Activated CD4-positive, alpha-beta T cell treated with anti-CD3 and anti-CD28 coated beads, Interleukin-2, amount 10 ng/mL, durations not matched to agents 7 days and 5 days (primary cell): ENCODE measurements at regions not wholly inside any gene's neighbourhood (a gene's known extent, or its start where the extent isn't known, plus 50 kb on each side); places are given as distances from the start of the nearest gene placed in this dataset.

Source experiments
- CTCF ChIA-PET: fragments of 350-600 bp; sonication (Branson Sonifier 250); formaldehyde crosslinking; loops from one replicate; lab custom pipeline; 2021; ENCODE audit warnings: antibody characterized with exemption; lab: Charles Lee
- POLR2A ChIA-PET: fragments of 350-600 bp; sonication (Branson Sonifier 250); formaldehyde crosslinking; loops from one replicate; lab custom pipeline; 2021; ENCODE audit warnings: antibody characterized with exemption; lab: Charles Lee
- DNase-seq: peaks from one replicate; pipeline ENCODE4 v3.0.0-alpha.2; 2020
- H3K27ac Mint-ChIP-seq: one replicate; pipeline ENCODE4 v1.8.0; 2021; ENCODE audit warnings: mild to moderate bottlenecking, moderate library complexity, mixed read lengths
- H3K27me3 Mint-ChIP-seq: one replicate; pipeline ENCODE4 v1.8.0; 2021; ENCODE audit warnings: mixed read lengths
- H3K36me3 Mint-ChIP-seq: one replicate; pipeline ENCODE4 v1.8.0; 2021; ENCODE audit warnings: low read depth, mixed read lengths
- H3K4me1 Mint-ChIP-seq: one replicate; pipeline ENCODE4 v1.8.0; 2021; ENCODE audit warnings: mixed read lengths
- H3K4me3 Mint-ChIP-seq: one replicate; pipeline ENCODE4 v1.8.0; 2021; ENCODE audit warnings: mild to moderate bottlenecking, moderate library complexity, mixed read lengths
- H3K9me3 Mint-ChIP-seq: one replicate; pipeline ENCODE4 v1.8.0; 2021; ENCODE audit warnings: mixed read lengths

DNA sequence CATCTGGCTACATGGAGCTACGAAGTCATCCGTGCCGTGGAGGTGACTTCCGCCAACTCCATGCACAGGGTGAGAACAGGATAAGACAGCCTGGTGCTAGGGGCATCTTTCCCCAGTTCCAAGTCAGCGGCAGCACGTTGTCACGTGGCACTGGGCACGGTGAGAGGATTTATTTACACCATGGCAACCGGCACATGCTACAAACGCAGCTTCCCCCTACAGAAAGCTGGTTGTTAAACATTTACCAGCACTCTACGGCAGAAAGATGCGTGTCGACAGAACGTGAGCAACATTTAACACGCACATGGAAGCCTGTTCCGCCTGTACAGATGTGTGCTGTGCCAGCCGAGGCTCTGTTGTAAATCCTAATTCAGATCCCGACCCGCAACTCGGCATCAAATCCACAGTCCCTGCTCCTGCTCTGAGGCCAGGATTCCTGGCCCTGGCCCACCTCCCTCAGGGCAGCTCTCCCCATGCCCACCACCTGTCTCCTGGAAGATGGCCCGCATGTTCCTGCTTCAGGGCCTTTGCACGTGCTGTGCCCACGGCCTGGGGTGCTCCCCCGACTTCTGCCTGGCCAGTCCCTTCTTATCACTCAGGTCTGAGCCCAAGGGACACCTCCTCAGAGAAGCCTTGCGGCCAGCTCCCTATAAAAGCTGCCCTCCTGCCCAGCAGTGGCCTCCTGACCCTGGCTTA is 114.1 kb downstream of the RFLNA start:
- H3K27ac Mint-ChIP-seq = no peak overlapping the region
- no peaks in the 10 kb centered on the region for H3K4me1 Mint-ChIP-seq
- no peak overlapping the region for H3K4me3 Mint-ChIP-seq
- POLR2A ChIA-PET = no interaction called here
- H3K9me3 Mint-ChIP-seq = no peaks in the 10 kb centered on the region
- no peak for DNase-seq
- H3K27me3 Mint-ChIP-seq = no peaks in the 10 kb centered on the region
- CTCF ChIA-PET = interaction anchor here (1.8 kb wide), 1 partner anchor 10 kb away, joined by 5 read pairs; no protein-coding TSS in a partner anchor
- H3K36me3 Mint-ChIP-seq = no peaks in the 10 kb centered on the region

DNA sequence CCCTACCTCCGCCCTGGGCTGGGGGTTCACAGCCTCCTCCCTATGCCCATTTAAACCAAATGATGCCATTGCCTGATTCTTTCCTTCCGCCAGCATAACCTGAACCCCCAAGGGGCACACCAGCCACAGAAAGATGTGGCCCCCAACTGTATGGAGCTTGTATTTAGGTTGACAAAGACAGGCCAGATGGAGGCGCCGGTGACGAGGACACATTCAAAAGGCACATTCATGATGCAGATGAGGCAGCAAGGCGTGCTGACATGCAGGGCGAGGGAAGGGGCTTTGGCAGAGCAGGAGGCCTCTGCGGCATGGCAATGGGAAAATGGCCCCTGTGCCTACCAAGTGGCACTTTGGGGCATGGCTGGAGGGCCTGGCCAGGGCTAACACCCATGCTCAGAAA is 112.2 kb downstream of the RFLNA start:
- Mint-ChIP-seq H3K4me1 (peaks cover 3% of the 10 kb centered on the region), H3K27me3 (no peaks in the 10 kb centered on the region), H3K4me3 (no peak overlapping the region), H3K36me3 (no peaks in the 10 kb centered on the region), H3K27ac (no peak overlapping the region), H3K9me3 (no peaks in the 10 kb centered on the region)
- ChIA-PET POLR2A (no interaction called here), CTCF (interaction anchor here (1.3 kb wide), 1 partner anchor 9 kb away, joined by 3 read pairs; no protein-coding TSS in a partner anchor)
- no peak for DNase-seq

DNA sequence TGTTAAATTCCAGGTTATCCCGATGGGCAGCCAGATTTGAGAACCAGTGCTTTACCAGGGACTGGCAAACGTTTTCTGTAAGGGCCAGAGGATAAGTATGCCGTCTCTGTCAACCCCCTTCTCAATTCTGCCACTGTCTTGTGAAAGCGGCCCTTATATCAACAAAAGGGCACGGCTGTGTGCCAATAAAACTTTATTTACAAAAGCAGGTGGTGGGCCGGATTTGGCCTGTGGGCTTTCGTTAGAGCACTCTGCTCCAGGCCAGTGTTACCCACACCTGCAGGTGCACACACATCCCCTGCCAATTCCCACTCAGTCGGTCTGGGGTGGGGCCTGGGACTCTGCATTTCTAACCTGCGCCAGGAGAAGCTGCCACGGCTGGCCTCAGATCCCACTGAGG is 111.2 kb downstream of the RFLNA start:
- no peak overlapping the region for H3K4me3 Mint-ChIP-seq
- no peak overlapping the region for H3K27ac Mint-ChIP-seq
- H3K36me3 Mint-ChIP-seq = peaks cover 4% of the 10 kb centered on the region
- no peak for DNase-seq
- CTCF ChIA-PET = no interaction called here
- H3K9me3 Mint-ChIP-seq = no peaks in the 10 kb centered on the region
- peaks cover 3% of the 10 kb centered on the region for H3K4me1 Mint-ChIP-seq
- POLR2A ChIA-PET = no interaction called here
- H3K27me3 Mint-ChIP-seq = no peaks in the 10 kb centered on the region

DNA sequence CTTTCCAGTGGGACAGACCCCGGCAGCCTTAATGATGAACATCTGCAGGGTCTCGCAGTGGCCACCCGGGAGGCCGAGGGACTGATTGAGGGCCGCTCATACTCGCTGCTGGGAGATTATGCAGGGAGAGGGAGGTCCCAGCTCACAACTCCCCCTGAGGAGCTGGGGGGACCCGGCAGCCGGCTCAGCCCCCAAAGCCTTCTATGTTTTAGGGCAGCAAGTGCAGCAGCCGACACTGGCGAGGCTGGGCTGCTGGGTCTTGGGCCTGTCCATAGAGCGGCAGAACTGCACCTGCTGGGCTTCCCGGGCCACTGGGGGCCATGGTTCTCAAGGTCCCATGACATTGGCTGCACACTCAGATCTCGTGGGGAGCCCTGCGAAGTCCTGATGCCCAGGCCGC is 110.7 kb downstream of the RFLNA start:
- H3K27ac Mint-ChIP-seq = no peak overlapping the region
- no peak for DNase-seq
- H3K4me1 Mint-ChIP-seq = peaks cover 3% of the 10 kb centered on the region
- no peaks in the 10 kb centered on the region for H3K27me3 Mint-ChIP-seq
- H3K9me3 Mint-ChIP-seq = no peaks in the 10 kb centered on the region
- no peak overlapping the region for H3K4me3 Mint-ChIP-seq
- peaks cover 7% of the 10 kb centered on the region for H3K36me3 Mint-ChIP-seq
- ChIA-PET CTCF (no interaction called here), POLR2A (no interaction called here)

DNA sequence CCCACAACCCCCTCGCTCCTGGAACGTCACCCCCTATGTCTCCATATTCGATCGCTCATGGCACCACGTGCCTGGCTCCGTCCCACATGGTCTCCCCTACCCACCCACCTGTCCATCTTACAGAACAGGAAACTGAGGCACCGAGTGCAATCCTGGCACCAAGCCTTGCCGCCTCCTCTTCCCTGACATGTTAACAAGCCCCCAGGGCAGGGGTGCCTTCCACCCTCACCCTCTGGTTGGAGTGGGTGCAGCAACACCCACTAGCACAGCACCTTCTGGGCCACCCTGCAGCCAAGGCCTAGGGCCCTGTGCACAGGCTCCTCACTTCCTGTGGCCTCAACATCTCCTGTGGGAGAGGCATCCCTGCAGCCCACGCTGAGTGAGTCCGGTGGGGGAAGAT is 110.3 kb downstream of the RFLNA start:
- ChIA-PET POLR2A (no interaction called here), CTCF (no interaction called here)
- H3K4me1 Mint-ChIP-seq = peaks cover 3% of the 10 kb centered on the region
- no peaks in the 10 kb centered on the region for H3K27me3 Mint-ChIP-seq
- no peak for DNase-seq
- H3K9me3 Mint-ChIP-seq = no peaks in the 10 kb centered on the region
- H3K27ac Mint-ChIP-seq = no peak overlapping the region
- H3K36me3 Mint-ChIP-seq = peaks cover 9% of the 10 kb centered on the region
- no peak overlapping the region for H3K4me3 Mint-ChIP-seq

DNA sequence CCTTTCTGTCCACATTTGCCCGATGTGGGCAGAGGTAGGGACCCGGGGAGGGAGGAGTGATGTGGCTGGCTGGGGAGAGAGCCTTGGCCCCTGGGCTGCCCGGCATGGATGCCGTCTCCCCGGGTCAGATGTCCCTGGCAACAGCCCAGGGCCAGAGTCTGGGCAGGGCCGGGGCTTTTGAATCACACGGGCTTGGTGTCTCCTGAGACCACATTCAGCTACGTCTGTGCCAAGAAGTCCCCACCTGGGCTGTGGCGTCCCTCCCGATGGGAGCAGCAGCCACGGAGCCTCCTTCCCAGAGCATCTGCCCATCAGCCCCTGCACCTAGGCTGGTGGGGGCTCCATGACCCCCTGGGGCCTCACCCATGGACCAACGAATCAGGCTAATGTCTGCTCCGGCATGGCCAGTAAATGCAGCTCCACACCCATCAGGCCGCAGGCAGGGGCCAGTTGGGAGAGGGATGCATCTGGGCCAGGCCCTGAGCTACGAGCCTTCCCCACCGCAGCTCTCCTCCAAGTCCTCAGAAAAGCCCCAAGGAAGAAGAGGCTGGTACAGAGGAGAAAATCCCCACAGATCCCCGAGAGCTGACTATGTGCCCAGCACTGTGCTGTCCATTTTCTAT is 109.4 kb downstream of the RFLNA start:
- no peaks in the 10 kb centered on the region for H3K27me3 Mint-ChIP-seq
- H3K4me3 Mint-ChIP-seq = no peak overlapping the region
- POLR2A ChIA-PET = interaction anchor here (0.6 kb wide), 1 partner anchor 8 kb away, joined by 3 read pairs; no protein-coding TSS in a partner anchor
- DNase-seq = no peak
- H3K4me1 Mint-ChIP-seq = peaks cover 3% of the 10 kb centered on the region
- peaks cover 11% of the 10 kb centered on the region for H3K36me3 Mint-ChIP-seq
- no peak overlapping the region for H3K27ac Mint-ChIP-seq
- CTCF ChIA-PET = no interaction called here
- H3K9me3 Mint-ChIP-seq = no peaks in the 10 kb centered on the region

DNA sequence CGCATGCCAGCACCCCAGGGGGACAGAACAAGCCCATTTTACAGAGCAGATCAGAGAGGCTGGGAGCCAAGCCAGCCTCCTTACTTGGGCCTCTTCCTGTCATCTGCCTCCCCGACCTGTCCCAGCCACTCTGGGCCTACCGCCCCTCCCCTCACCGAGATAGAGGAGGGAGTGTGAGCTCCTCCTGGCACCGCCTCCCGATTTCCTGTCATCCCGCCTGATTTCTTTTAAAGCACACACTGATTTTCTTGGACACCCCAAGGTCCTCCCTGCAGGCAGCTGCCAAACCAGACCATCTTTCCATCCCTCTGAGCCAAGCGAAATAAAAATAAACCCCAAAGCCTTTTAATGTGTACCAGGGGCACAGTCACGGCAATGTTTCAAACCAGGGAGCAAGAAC is 108.4 kb downstream of the RFLNA start:
- H3K4me3 Mint-ChIP-seq = no peak overlapping the region
- ChIA-PET POLR2A (no interaction called here), CTCF (no interaction called here)
- H3K36me3 Mint-ChIP-seq = peaks cover 13% of the 10 kb centered on the region
- no peak for DNase-seq
- peaks cover 3% of the 10 kb centered on the region for H3K4me1 Mint-ChIP-seq
- peak overlapping the region; percentile 47 for H3K27ac Mint-ChIP-seq
- no peaks in the 10 kb centered on the region for H3K27me3 Mint-ChIP-seq
- no peaks in the 10 kb centered on the region for H3K9me3 Mint-ChIP-seq

DNA sequence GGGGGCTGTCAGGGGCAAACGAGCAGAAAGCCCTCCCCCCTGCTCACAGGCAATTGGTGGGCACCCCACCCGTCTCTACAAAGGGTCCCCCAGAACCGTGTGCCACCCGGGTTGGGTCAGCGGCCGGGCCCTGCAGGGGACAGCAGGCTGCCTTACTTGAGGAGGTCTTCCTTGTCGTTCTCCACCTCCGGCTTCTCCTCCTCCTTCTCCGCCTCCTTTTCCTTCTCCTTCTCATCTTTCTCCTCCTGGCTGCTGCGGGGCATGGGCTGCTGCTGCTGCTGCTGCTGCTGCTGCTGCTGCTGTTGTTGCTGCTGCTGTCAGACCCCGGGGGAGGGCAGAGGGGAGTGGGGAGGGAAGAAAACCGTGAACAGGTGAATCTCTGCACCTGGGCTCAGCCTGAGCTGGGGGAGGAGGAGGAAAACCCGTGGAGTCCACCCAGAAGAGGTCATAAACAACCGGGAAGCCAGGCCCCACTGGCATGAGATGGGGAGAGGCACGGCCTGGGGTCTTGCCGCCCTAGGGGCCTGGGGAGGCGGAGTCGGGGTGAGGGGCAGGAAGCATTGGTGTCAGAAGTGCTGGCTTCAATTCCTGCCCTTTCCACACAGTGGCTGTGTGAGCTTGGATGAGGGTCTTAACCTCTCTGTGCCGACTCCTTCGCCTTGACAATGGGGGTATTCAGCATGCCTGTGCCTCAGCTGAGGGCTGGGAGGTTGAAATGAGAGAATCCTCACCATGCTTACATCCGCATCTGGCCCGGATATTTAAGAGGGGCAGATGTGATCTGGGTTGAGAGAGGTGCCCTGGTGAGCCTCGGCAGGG is 107.6 kb downstream of the RFLNA start:
- Mint-ChIP-seq H3K9me3 (no peaks in the 10 kb centered on the region), H3K36me3 (peaks cover 13% of the 10 kb centered on the region), H3K27ac (peak overlapping the region; percentile 9), H3K27me3 (no peaks in the 10 kb centered on the region), H3K4me1 (peaks cover 3% of the 10 kb centered on the region), H3K4me3 (no peak overlapping the region)
- POLR2A ChIA-PET = no interaction called here
- DNase-seq = no peak
- CTCF ChIA-PET = no interaction called here

DNA sequence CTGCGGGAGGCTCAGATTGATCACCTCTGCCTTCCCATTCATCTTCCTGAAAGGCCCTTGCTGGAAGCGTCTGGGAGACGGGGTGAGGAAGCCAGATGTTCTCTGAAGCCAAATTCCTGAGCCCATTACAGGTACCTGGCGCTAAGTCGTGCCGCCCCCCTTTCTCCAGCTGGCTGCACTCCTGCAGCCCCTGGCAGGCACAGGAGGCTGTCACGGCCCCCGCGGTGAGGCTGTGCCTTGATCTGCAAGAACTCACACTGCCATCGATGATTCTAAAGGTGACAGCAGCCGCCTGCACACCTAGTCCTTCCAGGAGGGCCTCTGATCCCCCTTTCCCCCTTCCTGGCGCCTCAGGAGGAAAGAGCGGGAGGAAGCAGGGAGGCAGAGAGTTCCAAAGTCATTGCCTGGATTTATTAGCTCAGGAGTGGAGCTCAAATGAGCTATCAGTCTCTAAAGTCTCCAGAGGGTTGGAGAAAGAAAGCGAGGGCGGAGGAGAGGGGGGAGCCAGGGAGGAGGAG is 106.9 kb downstream of the RFLNA start:
- no peaks in the 10 kb centered on the region for H3K9me3 Mint-ChIP-seq
- H3K36me3 Mint-ChIP-seq = peaks cover 13% of the 10 kb centered on the region
- no peak overlapping the region for H3K4me3 Mint-ChIP-seq
- ChIA-PET POLR2A (no interaction called here), CTCF (no interaction called here)
- no peaks in the 10 kb centered on the region for H3K27me3 Mint-ChIP-seq
- DNase-seq = no peak
- H3K27ac Mint-ChIP-seq = no peak overlapping the region
- peaks cover 3% of the 10 kb centered on the region for H3K4me1 Mint-ChIP-seq

DNA sequence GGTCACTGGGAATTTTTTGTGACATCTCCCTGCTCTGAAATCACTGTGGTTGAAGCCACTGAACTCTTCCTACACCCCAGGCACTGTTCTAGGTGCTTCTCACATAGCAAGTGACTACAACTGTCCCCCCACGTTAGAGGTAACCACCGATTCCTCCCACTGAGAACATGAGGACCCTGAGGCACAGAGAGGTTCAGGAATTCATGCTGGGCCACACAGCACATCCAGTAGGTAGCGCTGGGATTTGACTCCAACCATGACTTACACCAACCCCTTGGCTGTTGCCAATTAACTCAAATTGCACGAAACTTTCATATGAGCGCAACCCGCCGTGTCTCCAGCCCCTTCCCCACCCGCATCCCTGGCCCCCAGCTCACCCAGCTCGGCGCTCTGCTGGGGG is 105.2 kb downstream of the RFLNA start:
- POLR2A ChIA-PET = no interaction called here
- peaks cover 13% of the 10 kb centered on the region for H3K36me3 Mint-ChIP-seq
- DNase-seq = no peak
- no peaks in the 10 kb centered on the region for H3K27me3 Mint-ChIP-seq
- CTCF ChIA-PET = no interaction called here
- H3K27ac Mint-ChIP-seq = no peak overlapping the region
- peaks cover 3% of the 10 kb centered on the region for H3K4me1 Mint-ChIP-seq
- H3K4me3 Mint-ChIP-seq = no peak overlapping the region
- H3K9me3 Mint-ChIP-seq = no peaks in the 10 kb centered on the region

DNA sequence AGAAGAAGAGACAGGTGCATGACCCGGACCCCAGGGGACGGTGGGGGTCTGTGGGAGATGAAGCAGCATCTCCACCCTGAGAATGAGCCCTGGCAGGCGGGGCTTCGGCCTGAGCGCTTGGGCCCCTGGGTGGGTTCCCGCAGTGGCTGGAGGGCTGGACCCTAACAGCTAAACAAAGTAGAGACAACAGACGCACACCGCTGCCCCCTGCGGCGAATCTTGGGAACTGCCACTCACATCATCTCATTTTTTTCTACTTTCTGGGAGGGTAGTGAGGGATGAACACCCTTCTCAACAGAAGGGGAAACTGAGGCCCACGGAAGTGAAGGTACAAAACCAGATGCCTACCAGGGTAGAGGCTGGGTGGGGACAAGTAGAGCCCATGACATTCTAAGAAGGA is 104.7 kb downstream of the RFLNA start:
- H3K9me3 Mint-ChIP-seq = no peaks in the 10 kb centered on the region
- no peaks in the 10 kb centered on the region for H3K27me3 Mint-ChIP-seq
- H3K4me3 Mint-ChIP-seq = no peak overlapping the region
- ChIA-PET POLR2A (no interaction called here), CTCF (interaction anchor here (0.6 to 1.1 kb wide), 5 partner anchors 10 to 1587 kb away, joined by 3 to 7 read pairs (median 3); no protein-coding TSS in a partner anchor)
- H3K36me3 Mint-ChIP-seq = peaks cover 13% of the 10 kb centered on the region
- DNase-seq = peak; percentile 24
- peaks cover 3% of the 10 kb centered on the region for H3K4me1 Mint-ChIP-seq
- H3K27ac Mint-ChIP-seq = no peak overlapping the region

DNA sequence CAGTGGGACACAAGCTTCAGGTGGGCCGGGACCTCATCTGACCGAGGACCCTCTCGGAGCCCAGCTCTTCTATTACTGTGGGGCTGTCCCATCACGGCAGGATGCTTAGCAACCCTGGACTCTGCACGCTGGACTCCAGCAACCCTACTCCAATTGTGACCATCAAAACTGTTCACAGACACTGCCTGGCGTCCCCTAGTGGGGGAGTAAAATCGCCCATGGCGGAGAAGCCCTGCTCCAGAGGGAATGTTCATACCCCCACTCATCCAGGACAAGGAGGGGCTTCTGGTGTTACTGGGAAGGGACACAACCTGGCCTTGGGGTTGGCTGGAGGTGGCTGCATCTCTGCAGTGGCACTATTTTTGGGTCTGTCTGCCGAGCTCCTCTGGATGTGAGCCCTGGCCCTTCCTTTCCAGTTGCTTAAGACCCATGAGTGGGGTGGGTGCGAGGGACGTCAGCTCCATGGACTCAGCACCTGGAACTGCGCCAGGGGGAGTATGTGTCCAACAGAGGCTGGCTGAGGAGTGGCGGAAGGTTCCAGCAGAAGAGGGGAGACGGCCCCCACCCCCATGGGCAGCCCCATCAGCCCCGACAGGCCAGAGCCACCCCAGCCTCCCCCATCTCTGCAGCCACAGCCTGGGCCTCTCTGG is 103.8 kb downstream of the RFLNA start:
- Mint-ChIP-seq H3K4me3 (no peak overlapping the region), H3K27ac (no peak overlapping the region), H3K27me3 (no peaks in the 10 kb centered on the region), H3K36me3 (peaks cover 13% of the 10 kb centered on the region), H3K9me3 (no peaks in the 10 kb centered on the region), H3K4me1 (peaks cover 3% of the 10 kb centered on the region)
- no peak for DNase-seq
- ChIA-PET CTCF (interaction anchor here (0.9 to 1.1 kb wide), 4 partner anchors 9 to 142 kb away, joined by 3 to 7 read pairs (median 4); no protein-coding TSS in a partner anchor), POLR2A (no interaction called here)
